GM21381 (cell line): ENCODE measurements at regions not wholly inside any gene's neighbourhood (a gene's known extent, or its start where the extent isn't known, plus 50 kb on each side); places are given as distances from the start of the nearest gene placed in this dataset.

Experiments
- ATAC-seq: cut with Tn5 transposase; IDR thresholded peaks from one replicate; pipeline ENCODE4 v1.9.1; 2021; ENCODE audit warnings: mild to moderate bottlenecking, moderate library complexity; ENCODE audit not compliant: unreplicated experiment

- ATAC-seq, result no peak
Observed at GRCh38 chr22:49099089-49099488, 728.6 kb downstream of the BRD1 start.

- no peak for ATAC-seq
Observed at GRCh38 chr22:49097966-49098365, 729.7 kb downstream of the BRD1 start.

GRCh38 chr22:49097171-49097925 is 730.3 kb downstream of the BRD1 start:
- ATAC-seq, result no peak

GRCh38 chr22:49096476-49096875 is 731.2 kb downstream of the BRD1 start:
- no peak for ATAC-seq

GRCh38 chr22:49095366-49095765 is 732.3 kb downstream of the BRD1 start:
- ATAC-seq, result no peak

GRCh38 chr22:49094858-49095257 is 732.8 kb downstream of the BRD1 start:
- ATAC-seq, result no peak

- no peak for ATAC-seq
Observed at GRCh38 chr22:49094151-49094550, 733.5 kb downstream of the BRD1 start.

GRCh38 chr22:49093192-49093880 is 734.3 kb downstream of the BRD1 start:
- no peak for ATAC-seq

GRCh38 chr22:49092716-49093115 is 735.0 kb downstream of the BRD1 start:
- no peak for ATAC-seq

GRCh38 chr22:49091917-49092545 is 735.6 kb downstream of the BRD1 start:
- no peak for ATAC-seq

- no peak for ATAC-seq
Observed at GRCh38 chr22:49091451-49091850, 736.2 kb downstream of the BRD1 start.

- ATAC-seq, result no peak
Observed at GRCh38 chr22:49090853-49091135, 736.9 kb downstream of the BRD1 start.

GRCh38 chr22:49090061-49090852 is 737.4 kb downstream of the BRD1 start:
- ATAC-seq, result no peak

GRCh38 chr22:49088801-49089791 is 738.6 kb downstream of the BRD1 start:
- ATAC-seq, result no peak

GRCh38 chr22:49087716-49088601 is 739.7 kb downstream of the BRD1 start:
- no peak for ATAC-seq

- ATAC-seq, result no peak
Observed at GRCh38 chr22:49087198-49087597, 740.5 kb downstream of the BRD1 start.

GRCh38 chr22:49086606-49087157 is 741.0 kb downstream of the BRD1 start:
- no peak for ATAC-seq

- ATAC-seq, result no peak
Observed at GRCh38 chr22:49086181-49086580, 741.5 kb downstream of the BRD1 start.

GRCh38 chr22:49084206-49084605 is 743.5 kb downstream of the BRD1 start:
- no peak for ATAC-seq
